Testis (tissue), 2 donors: ENCODE measurements at regions not wholly inside any gene's neighbourhood (a gene's known extent, or its start where the extent isn't known, plus 50 kb on each side); places are given as distances from the start of the nearest gene placed in this dataset.
"Not testable (repeated sequence)": the region's sequence is repeated elsewhere in the genome, so short reads cannot be mapped to it uniquely, and the experiment has no call there.

Experiments
- DNase-seq: peaks from one replicate; pipeline ENCODE4 v3.0.0-alpha.2; 2019
- H3K27ac ChIP-seq, 2 donors: fragments of 200-600 bp; sonication (generic); one replicate each; pipeline ENCODE4 v1.5.1; 2019
- H3K27me3 ChIP-seq: fragments of 200-600 bp; sonication (generic); one replicate; pipeline ENCODE4 v1.5.1; 2019
- H3K36me3 ChIP-seq: fragments of 200-600 bp; sonication (generic); one replicate; pipeline ENCODE4 v1.5.1; 2017; ENCODE audit warnings: low read depth; ENCODE audit errors: missing control alignments
- H3K4me1 ChIP-seq: fragments of 200-600 bp; sonication (generic); one replicate; pipeline ENCODE4 v1.5.1; 2019
- H3K4me3 ChIP-seq, 2 donors: fragments of 200-600 bp; sonication (generic); one replicate each; pipeline ENCODE4 v1.5.1; 2017 to 2019
- H3K9me3 ChIP-seq: fragments of 200-600 bp; sonication (generic); one replicate; pipeline ENCODE4 v1.5.1; 2017
- CTCF ChIP-seq, 3 experiments: fragments of 450-650 bp in 2 of 3; fragments of 200-600 bp in 1 of 3; sonication (generic) in 1 of 3; IDR thresholded peaks; one replicate each; pipeline ENCODE4 v1.5.1; 2016 to 2019; ENCODE audit warnings: antibody characterized with exemption in 3 of 3, mild to moderate bottlenecking in 2 of 3, moderate library complexity in 1 of 3
- POLR2A ChIP-seq: fragments of 450-650 bp; IDR thresholded peaks from one replicate; pipeline ENCODE4 v1.6.1; 2017; ENCODE audit warnings: antibody characterized with exemption, mild to moderate bottlenecking, moderate library complexity
- WGBS, 2 donors: methylation state at CpG; one replicate each; pipeline ENCODE4 v1.1.5; 2018; 5-methylcytosine and 5-hydroxymethylcytosine counted together
- intact Hi-C: fragments of 100-400 bp; cut with DNase I; formaldehyde crosslinking; loops from one replicate; pipeline ENCODE4 v1.15.1; 2023; ENCODE audit warnings: low total_unique reads

GRCh38 chr10:22824520-22824919 lies 103.3 kb upstream of the ARMC3 start:
- DNase-seq: no peak
- H3K27ac ChIP-seq: no peak overlapping the region
- no peak for TF ChIP-seq CTCF (IDR thresholded peaks at IDR 0.05)
- no peak for TF ChIP-seq POLR2A
- no peaks in the 10 kb centered on the region for H3K36me3 ChIP-seq
- H3K4me3 ChIP-seq: no peak overlapping the region
- no peaks in the 10 kb centered on the region for H3K4me1 ChIP-seq
- intact Hi-C loops: no loop called here
- 79 to 87% methylated on average over 3 of the region's 3 CpGs for WGBS, 2 donors
- no peaks in the 10 kb centered on the region for H3K27me3 ChIP-seq
- H3K9me3 ChIP-seq: no peaks in the 10 kb centered on the region

- no peaks in the 10 kb centered on the region for H3K27me3 ChIP-seq
- no peak for TF ChIP-seq CTCF (IDR thresholded peaks at IDR 0.05)
- no peak for TF ChIP-seq POLR2A
- no peaks in the 10 kb centered on the region for H3K9me3 ChIP-seq
- no peak for DNase-seq
- H3K4me1 ChIP-seq: no peaks in the 10 kb centered on the region
- H3K27ac ChIP-seq: no peak overlapping the region
- H3K36me3 ChIP-seq: no peaks in the 10 kb centered on the region
- H3K4me3 ChIP-seq: no peak overlapping the region
- intact Hi-C loops: no loop called here
Observed at GRCh38 chr10:22823109-22823508, 104.7 kb upstream of the ARMC3 start.

- DNase-seq, H3K27ac ChIP-seq, H3K4me1 ChIP-seq, intact Hi-C loops, H3K4me3 ChIP-seq, H3K36me3 ChIP-seq, H3K9me3 ChIP-seq, H3K27me3 ChIP-seq: not testable (repeated sequence)
- 96% methylated on average over 5 of the region's 5 CpGs for WGBS, 2 donors
Observed at GRCh38 chr10:22821921-22822320, 105.9 kb upstream of the ARMC3 start.

- WGBS, 2 donors: 74 to 86% methylated on average over 1 of the region's 1 CpG
- DNase-seq: no peak
- Histone ChIP-seq H3K4me1 (no peaks in the 10 kb centered on the region), H3K27ac (no peak overlapping the region), H3K9me3 (no peaks in the 10 kb centered on the region), H3K27me3 (no peaks in the 10 kb centered on the region), H3K36me3 (no peaks in the 10 kb centered on the region), H3K4me3 (no peak overlapping the region)
- intact Hi-C loops: no loop called here
- TF ChIP-seq POLR2A (no peak), CTCF (IDR thresholded peaks at IDR 0.05) (no peak)
Observed at GRCh38 chr10:22821501-22821900, 106.4 kb upstream of the ARMC3 start.

DNA sequence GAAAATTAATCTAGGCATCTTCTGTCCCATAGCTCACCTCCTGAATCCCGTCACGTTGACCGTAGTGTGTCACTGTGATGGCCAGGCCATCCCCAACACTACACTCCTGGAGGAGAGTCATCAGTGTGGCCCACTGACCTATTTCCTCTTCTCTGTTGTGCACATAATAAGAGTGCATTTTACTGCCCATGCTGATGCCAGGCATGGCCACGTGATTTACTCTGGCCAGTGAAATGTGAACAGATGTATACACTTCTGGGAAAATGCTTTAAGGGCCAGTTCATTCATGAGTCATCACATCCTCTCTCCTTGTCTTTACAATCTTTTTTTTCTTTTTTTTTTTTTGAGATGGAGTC lies 101.9 kb upstream of the PIP4K2A start:
- Histone ChIP-seq H3K4me3 (no peak overlapping the region), H3K27ac (no peak overlapping the region), H3K9me3 (no peaks in the 10 kb centered on the region), H3K27me3 (no peaks in the 10 kb centered on the region), H3K4me1 (no peaks in the 10 kb centered on the region), H3K36me3 (no peaks in the 10 kb centered on the region)
- DNase-seq: no peak
- intact Hi-C loops: no loop called here
- WGBS, 2 donors: 91 to 97% methylated on average over 4 of the region's 4 CpGs
- TF ChIP-seq POLR2A (no peak), CTCF (IDR thresholded peaks at IDR 0.05) (no peak)
